ENCODE measurements at regions not wholly inside any gene's neighbourhood (a gene's known extent, or its start where the extent isn't known, plus 50 kb on each side); places are given as distances from the start of the nearest gene placed in this dataset.

GRCh38 chr4:24476282-24476681 is 108.1 kb downstream of the DHX15 start:
- DNase-seq = no peak

GRCh38 chr4:24475756-24476155 is 108.6 kb downstream of the DHX15 start:
- no peak for DNase-seq

- no peak for DNase-seq
These were observed 111.0 kb downstream of the DHX15 start for GRCh38 chr4:24473309-24473721.

GRCh38 chr4:24472514-24473308 is 111.6 kb downstream of the DHX15 start:
- peak; percentile 37 for DNase-seq

- no peak for DNase-seq
These were observed 112.2 kb downstream of the DHX15 start for GRCh38 chr4:24472161-24472510.

GRCh38 chr4:24471486-24472160 is 112.7 kb downstream of the DHX15 start:
- no peak for DNase-seq

- no peak for DNase-seq
These were observed 113.5 kb downstream of the DHX15 start for GRCh38 chr4:24470666-24471485.

GRCh38 chr4:24468071-24468470 is 116.3 kb downstream of the DHX15 start:
- DNase-seq = no peak

- no peak for DNase-seq
These were observed 119.8 kb downstream of the DHX15 start for GRCh38 chr4:24464566-24464965.

GRCh38 chr4:24456431-24456830 is 127.9 kb downstream of the DHX15 start:
- no peak for DNase-seq

GRCh38 chr4:24453951-24454350 is 130.4 kb downstream of the DHX15 start:
- DNase-seq = no peak

GRCh38 chr4:24451870-24452269 is 132.5 kb downstream of the DHX15 start:
- no peak for DNase-seq

- no peak for DNase-seq
These were observed 141.2 kb downstream of the DHX15 start for GRCh38 chr4:24443200-24443599.

- no peak for DNase-seq
These were observed 143.6 kb downstream of the DHX15 start for GRCh38 chr4:24440765-24441164.

GRCh38 chr4:24434241-24434640 is 150.1 kb downstream of the DHX15 start:
- no peak for DNase-seq

GRCh38 chr4:24433515-24434214 is 150.7 kb downstream of the DHX15 start:
- no peak for DNase-seq

GRCh38 chr4:24428850-24429249 is 155.5 kb downstream of the DHX15 start:
- no peak for DNase-seq

- no peak for DNase-seq
These were observed 157.8 kb downstream of the DHX15 start for GRCh38 chr4:24426557-24426956.

GRCh38 chr4:24425863-24426262 is 158.5 kb downstream of the DHX15 start:
- no peak for DNase-seq

- no peak for DNase-seq
These were observed 160.7 kb downstream of the DHX15 start for GRCh38 chr4:24423670-24424069.

- DNase-seq = no peak
These were observed 161.7 kb downstream of the DHX15 start for GRCh38 chr4:24422644-24423043.

- peak; percentile 49 for DNase-seq
These were observed 164.9 kb downstream of the DHX15 start for GRCh38 chr4:24419181-24420034.
